Peyer's patch (tissue), 4 donors: ENCODE measurements at regions not wholly inside any gene's neighbourhood (a gene's known extent, or its start where the extent isn't known, plus 50 kb on each side); places are given as distances from the start of the nearest gene placed in this dataset.

Experiments used
- DNase-seq, 3 donors: peaks; one replicate each; pipeline ENCODE4 v3.0.0-alpha.2; 2017 to 2019
- H3K27ac ChIP-seq, 4 donors: fragments of 200-600 bp; sonication (generic); one replicate each; pipeline ENCODE4 v1.5.1; 2016 to 2019
- H3K27me3 ChIP-seq, 2 donors: fragments of 200-600 bp; sonication (generic); one replicate each; pipeline ENCODE4 v1.5.1; 2019
- H3K36me3 ChIP-seq, 3 donors: fragments of 200-600 bp; sonication (generic); one replicate each; pipeline ENCODE4 v1.5.1; 2016 to 2019
- H3K4me1 ChIP-seq, 4 donors: fragments of 200-600 bp; sonication (generic); one replicate each; pipeline ENCODE4 v1.5.1; 2016 to 2019
- H3K4me3 ChIP-seq, 4 donors: fragments of 200-600 bp; sonication (generic); 1 replicate in 3 of 4; 2 replicates in 1 of 4; pipeline ENCODE4 v1.5.1; 2016 to 2019; ENCODE audit warnings: mild to moderate bottlenecking in 1 of 4
- H3K9me3 ChIP-seq, 4 donors: fragments of 200-600 bp; sonication (generic); one replicate each; pipeline ENCODE4 v1.5.1; 2016 to 2019; ENCODE audit warnings: mild to moderate bottlenecking in 1 of 4
- POLR2A ChIP-seq, 2 donors: fragments of 450-650 bp; IDR thresholded peaks; one replicate each; pipeline ENCODE4 v1.5.1; 2017; ENCODE audit warnings: antibody characterized with exemption in 2 of 2, mild to moderate bottlenecking in 2 of 2, moderate library complexity in 2 of 2
- TF ChIP-seq, protein P1 (sequence below), 6 experiments: fragments of 450-650 bp in 4 of 6; fragments of 200-600 bp in 2 of 6; sonication (generic) in 1 of 6; IDR thresholded peaks; one replicate each; pipeline ENCODE4 v1.5.1; 2017 to 2019; ENCODE audit warnings: antibody characterized with exemption in 6 of 6, mild to moderate bottlenecking in 3 of 6, moderate library complexity in 1 of 6

DNA sequence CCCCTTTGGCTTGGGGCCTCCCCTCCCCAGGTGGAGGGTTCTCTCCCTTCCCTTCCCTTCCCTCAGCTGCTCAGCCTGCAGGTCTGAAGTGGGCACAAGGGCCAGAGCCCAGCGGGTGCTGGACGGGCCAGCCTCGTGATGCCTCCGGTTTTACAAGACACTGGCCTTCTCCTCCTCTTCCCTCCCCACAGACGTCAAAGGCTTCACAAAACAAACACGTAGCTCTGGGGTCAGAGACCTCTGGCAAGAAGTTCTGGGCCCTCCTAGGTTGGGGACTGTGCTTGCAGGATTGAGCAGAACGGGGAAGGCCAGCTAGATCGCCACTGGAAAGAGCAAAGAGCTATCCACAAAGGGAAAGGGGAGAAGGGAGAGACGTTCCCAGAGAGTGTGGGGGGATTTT lies 81.4 kb upstream of the TPM1 start:
- Histone ChIP-seq H3K36me3 (no peaks in the 10 kb centered on the region), H3K27me3 (no peaks in the 10 kb centered on the region), H3K27ac (no peak overlapping the region), H3K4me1 (no peaks in the 10 kb centered on the region), H3K9me3 (no peaks in the 10 kb centered on the region), H3K4me3 (no peak overlapping the region)
- no peak for TF ChIP-seq POLR2A (IDR thresholded peaks at IDR 0.05)
- TF ChIP-seq, protein P1, sequence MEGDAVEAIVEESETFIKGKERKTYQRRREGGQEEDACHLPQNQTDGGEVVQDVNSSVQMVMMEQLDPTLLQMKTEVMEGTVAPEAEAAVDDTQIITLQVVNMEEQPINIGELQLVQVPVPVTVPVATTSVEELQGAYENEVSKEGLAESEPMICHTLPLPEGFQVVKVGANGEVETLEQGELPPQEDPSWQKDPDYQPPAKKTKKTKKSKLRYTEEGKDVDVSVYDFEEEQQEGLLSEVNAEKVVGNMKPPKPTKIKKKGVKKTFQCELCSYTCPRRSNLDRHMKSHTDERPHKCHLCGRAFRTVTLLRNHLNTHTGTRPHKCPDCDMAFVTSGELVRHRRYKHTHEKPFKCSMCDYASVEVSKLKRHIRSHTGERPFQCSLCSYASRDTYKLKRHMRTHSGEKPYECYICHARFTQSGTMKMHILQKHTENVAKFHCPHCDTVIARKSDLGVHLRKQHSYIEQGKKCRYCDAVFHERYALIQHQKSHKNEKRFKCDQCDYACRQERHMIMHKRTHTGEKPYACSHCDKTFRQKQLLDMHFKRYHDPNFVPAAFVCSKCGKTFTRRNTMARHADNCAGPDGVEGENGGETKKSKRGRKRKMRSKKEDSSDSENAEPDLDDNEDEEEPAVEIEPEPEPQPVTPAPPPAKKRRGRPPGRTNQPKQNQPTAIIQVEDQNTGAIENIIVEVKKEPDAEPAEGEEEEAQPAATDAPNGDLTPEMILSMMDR (IDR thresholded peaks at IDR 0.05) = no peak
- DNase-seq = no peak

DNA sequence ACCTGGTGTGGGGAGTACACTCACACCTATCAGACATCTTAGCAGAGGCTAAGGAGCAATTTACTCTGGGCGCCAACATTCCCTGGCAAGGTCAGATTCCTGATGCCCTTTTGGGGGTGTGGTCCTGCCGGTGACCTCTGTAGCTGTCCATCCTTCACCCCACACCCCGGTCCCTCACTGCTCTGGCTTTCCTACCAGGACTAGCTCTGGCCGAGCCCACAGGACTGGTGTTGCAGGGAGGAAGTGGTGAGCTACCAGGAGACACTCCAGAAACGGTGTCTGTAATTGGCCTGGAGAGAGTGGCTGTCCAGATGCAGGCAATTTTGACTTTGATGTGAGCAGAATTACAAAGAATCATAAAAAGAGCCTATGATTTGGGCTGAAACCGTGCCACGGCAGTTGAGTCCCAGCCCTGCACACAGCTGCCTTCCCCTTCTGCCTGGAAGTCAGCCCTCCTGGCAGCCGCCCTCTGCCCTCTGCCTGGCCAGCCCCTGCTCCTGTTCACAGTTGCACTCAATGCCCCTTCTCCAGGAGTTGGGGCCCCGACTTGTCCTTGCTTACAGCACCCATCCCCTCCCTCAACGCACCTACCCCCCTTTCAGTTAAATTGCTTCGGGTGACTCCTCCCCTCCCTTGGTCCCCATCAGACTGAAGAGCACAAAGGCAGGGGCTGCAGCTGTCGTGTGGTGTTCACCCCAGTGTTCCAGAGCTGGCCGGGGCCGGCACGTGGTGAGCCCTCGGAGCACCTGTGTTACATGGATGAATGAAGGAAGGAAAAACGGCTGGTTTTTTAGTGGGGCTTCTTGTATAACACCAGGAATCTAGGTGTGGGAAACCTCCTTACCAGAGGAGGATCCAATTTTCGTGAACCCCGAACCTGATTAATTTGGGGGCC lies 80.2 kb upstream of the TPM1 start:
- H3K36me3 ChIP-seq = no peaks in the 10 kb centered on the region
- no peak overlapping the region for H3K4me3 ChIP-seq
- no peak for TF ChIP-seq POLR2A (IDR thresholded peaks at IDR 0.05)
- TF ChIP-seq, protein P1 (IDR thresholded peaks at IDR 0.05) = no peak
- no peaks in the 10 kb centered on the region for H3K27me3 ChIP-seq
- H3K9me3 ChIP-seq = no peaks in the 10 kb centered on the region
- no peak overlapping the region for H3K27ac ChIP-seq
- no peaks in the 10 kb centered on the region for H3K4me1 ChIP-seq
- no peak for DNase-seq

DNA sequence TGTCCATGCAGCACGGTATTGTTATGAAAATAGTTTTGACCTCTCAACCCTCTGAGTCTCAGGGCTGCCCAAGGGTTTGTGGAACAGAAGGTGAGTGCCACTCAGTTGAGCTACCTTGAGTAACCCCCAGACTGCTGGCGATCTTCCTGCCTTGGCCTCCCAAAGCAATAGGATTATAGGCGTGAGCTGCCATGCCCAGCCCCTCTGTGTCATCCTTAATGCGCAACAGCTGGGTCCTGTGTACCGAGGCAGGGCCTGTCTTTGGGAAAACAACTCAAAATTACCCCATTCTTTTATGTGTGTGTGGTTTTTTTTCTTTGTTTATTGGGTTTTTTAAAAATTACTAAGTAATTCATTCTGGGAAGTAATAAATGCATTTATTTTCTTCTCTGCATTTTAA lies 78.3 kb upstream of the TPM1 start:
- Histone ChIP-seq H3K27ac (no peak overlapping the region), H3K27me3 (no peaks in the 10 kb centered on the region), H3K4me1 (no peaks in the 10 kb centered on the region), H3K36me3 (no peaks in the 10 kb centered on the region), H3K4me3 (no peak overlapping the region), H3K9me3 (no peaks in the 10 kb centered on the region)
- TF ChIP-seq, protein P1 (IDR thresholded peaks at IDR 0.05) = no peak
- no peak for DNase-seq

DNA sequence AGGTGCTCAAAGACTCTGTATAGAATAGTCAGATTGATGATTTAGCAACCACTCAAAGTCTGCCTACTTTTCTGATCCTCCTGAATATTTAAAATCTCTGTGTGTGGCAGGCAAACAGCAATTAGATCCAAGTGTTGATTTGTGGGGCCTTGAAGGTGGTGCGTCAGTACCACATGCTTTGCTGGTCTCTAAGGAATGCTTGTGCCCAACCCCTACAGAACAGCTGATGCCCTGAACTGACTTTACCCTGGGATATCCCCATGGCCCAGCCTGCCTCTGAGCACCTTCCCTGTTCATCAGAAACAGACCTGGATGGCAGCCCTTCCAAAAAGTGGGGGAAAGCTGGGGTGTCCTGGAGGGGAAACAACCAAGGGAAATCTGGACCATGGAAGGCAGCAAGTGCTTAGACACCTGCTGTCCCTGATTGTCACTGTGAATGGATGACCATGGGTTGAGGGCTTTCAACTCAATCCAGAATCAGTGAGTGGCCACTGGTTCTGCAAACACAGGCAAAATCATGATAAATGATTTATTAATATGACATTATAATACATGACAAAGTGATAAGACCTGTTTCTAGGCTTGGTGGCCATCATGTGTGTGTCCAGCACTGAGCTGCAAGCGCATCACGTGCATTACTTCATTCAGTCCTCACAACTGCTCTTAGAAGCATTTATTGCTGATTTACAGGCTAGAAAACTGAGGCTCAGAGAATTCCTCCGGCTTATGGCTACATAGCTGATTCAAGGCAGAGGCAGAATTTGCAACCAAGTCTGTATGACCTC lies 76.1 kb upstream of the TPM1 start:
- no peaks in the 10 kb centered on the region for H3K27me3 ChIP-seq
- TF ChIP-seq, protein P1 (IDR thresholded peaks at IDR 0.05) = no peak
- no peak for TF ChIP-seq POLR2A (IDR thresholded peaks at IDR 0.05)
- no peaks in the 10 kb centered on the region for H3K36me3 ChIP-seq
- H3K27ac ChIP-seq = no peak overlapping the region
- no peak overlapping the region for H3K4me3 ChIP-seq
- H3K9me3 ChIP-seq = no peaks in the 10 kb centered on the region
- no peak for DNase-seq
- H3K4me1 ChIP-seq = no peaks in the 10 kb centered on the region

DNA sequence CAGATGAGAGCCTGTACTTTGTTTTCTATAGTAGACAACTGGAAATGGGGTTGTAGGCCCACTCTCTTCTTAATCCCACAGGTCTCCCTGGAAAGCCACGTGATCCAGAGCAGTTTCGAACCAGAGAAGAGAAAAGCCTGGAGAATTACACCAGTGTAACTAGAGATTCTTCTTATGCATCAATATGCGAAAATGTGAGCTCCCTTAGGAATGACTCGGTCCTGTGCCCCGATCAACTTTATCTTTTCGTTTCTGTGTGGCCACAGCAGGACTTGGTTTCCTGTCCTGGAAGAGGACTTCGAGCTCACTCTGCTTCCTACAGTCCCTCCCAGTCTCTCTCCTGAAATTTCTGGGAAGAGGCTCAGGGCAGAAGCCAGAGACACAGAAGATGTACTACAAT lies 73.8 kb upstream of the TPM1 start:
- H3K9me3 ChIP-seq = no peaks in the 10 kb centered on the region
- no peak overlapping the region for H3K27ac ChIP-seq
- no peaks in the 10 kb centered on the region for H3K36me3 ChIP-seq
- no peaks in the 10 kb centered on the region for H3K27me3 ChIP-seq
- H3K4me3 ChIP-seq = no peak overlapping the region
- no peaks in the 10 kb centered on the region for H3K4me1 ChIP-seq
- no peak for TF ChIP-seq POLR2A (IDR thresholded peaks at IDR 0.05)
- TF ChIP-seq, protein P1 (IDR thresholded peaks at IDR 0.05) = no peak
- no peak for DNase-seq
